ENCODE measurements at regions not wholly inside any gene's neighbourhood (a gene's known extent, or its start where the extent isn't known, plus 50 kb on each side); places are given as distances from the start of the nearest gene placed in this dataset.

GRCh38 chr11:128351168-128351567 lies 236.2 kb downstream of the ETS1 start:
- no peaks in the 10 kb centered on the region for H3K79me2 ChIP-seq (ENCODE audit: control insufficient read depth, low read length)
- no peaks in the 10 kb centered on the region for H3K27me3 ChIP-seq (ENCODE audit: control insufficient read depth, low read length)
- H3K27ac ChIP-seq (ENCODE audit: low read depth, low read length) = no peak overlapping the region
- TF ChIP-seq CTCF (IDR thresholded peaks at IDR 0.05; ENCODE audit: low read depth, low read length, poor library complexity, severe bottlenecking) (no peak), EZH2phosphoT487 (IDR thresholded peaks at IDR 0.05; ENCODE audit: borderline replicate concordance, low read length) (no peak)
- peaks cover 5% of the 10 kb centered on the region; the same call in 1 of the 2 replicates for H3K4me1 ChIP-seq (ENCODE audit: control insufficient read depth, low read length)
- no peak overlapping the region for H3K4me2 ChIP-seq (ENCODE audit: low read length)
- H3F3A ChIP-seq (ENCODE audit: control insufficient read depth, insufficient read depth) = no peaks in the 10 kb centered on the region
- H3K36me3 ChIP-seq (ENCODE audit: control insufficient read depth, low read length) = no peaks in the 10 kb centered on the region
- H3K4me3 ChIP-seq (ENCODE audit: low read length) = no peak overlapping the region
- no peaks in the 10 kb centered on the region for H4K20me1 ChIP-seq (ENCODE audit: control insufficient read depth, insufficient read depth, low read depth, low read length)
- no peaks in the 10 kb centered on the region for H3K9me2 ChIP-seq (replicated peaks; ENCODE audit: control insufficient read depth, low read length)
- no peaks in the 10 kb centered on the region for H3K9me3 ChIP-seq (ENCODE audit: control insufficient read depth, insufficient read depth, low read length)

GRCh38 chr11:128349650-128350299 lies 237.6 kb downstream of the ETS1 start:
- Histone ChIP-seq H3K4me3 (ENCODE audit: low read length) (no peak overlapping the region), H3K27ac (ENCODE audit: low read depth, low read length) (no peak overlapping the region), H3K9me3 (ENCODE audit: control insufficient read depth, insufficient read depth, low read length) (no peaks in the 10 kb centered on the region), H3K4me1 (ENCODE audit: control insufficient read depth, low read length) (peaks cover 5% of the 10 kb centered on the region; the same call in 1 of the 2 replicates), H3K79me2 (ENCODE audit: control insufficient read depth, low read length) (no peaks in the 10 kb centered on the region), H3K4me2 (ENCODE audit: low read length) (no peak overlapping the region; the same call in 1 of the 2 replicates), H3K27me3 (ENCODE audit: control insufficient read depth, low read length) (no peaks in the 10 kb centered on the region), H3F3A (ENCODE audit: control insufficient read depth, insufficient read depth) (no peaks in the 10 kb centered on the region), H3K36me3 (ENCODE audit: control insufficient read depth, low read length) (no peaks in the 10 kb centered on the region), H4K20me1 (ENCODE audit: control insufficient read depth, insufficient read depth, low read depth, low read length) (no peaks in the 10 kb centered on the region), H3K9me2 (replicated peaks; ENCODE audit: control insufficient read depth, low read length) (no peaks in the 10 kb centered on the region)
- no peak for TF ChIP-seq EZH2phosphoT487 (IDR thresholded peaks at IDR 0.05; ENCODE audit: borderline replicate concordance, low read length)
- no peak for TF ChIP-seq CTCF (IDR thresholded peaks at IDR 0.05; ENCODE audit: low read depth, low read length, poor library complexity, severe bottlenecking)

DNA sequence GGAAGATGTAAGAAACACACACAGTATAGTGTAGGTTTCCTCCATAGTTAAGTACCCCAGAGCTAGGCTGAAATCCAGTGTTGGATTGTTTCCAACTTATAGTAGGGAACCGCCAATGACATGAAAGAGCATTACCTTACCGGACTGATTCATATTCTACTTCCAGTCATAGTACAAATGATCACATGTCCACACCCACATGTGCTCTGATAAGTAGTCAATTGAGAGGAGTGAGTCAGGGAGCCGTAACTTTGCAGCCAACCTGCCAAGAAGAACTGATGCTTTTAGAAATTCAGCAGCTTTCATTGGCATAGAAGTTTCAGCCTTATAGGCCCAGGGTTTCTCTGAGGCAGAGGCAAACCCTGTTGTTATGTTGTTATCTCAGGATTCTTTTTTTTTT lies 240.6 kb downstream of the ETS1 start:
- no peaks in the 10 kb centered on the region for H3K9me3 ChIP-seq (ENCODE audit: control insufficient read depth, insufficient read depth, low read length)
- peaks cover 13% of the 10 kb centered on the region for H3K4me1 ChIP-seq (ENCODE audit: control insufficient read depth, low read length)
- H3K4me3 ChIP-seq (ENCODE audit: low read length) = no peak overlapping the region
- no peaks in the 10 kb centered on the region for H4K20me1 ChIP-seq (ENCODE audit: control insufficient read depth, insufficient read depth, low read depth, low read length)
- H3K36me3 ChIP-seq (ENCODE audit: control insufficient read depth, low read length) = no peaks in the 10 kb centered on the region
- H3K27me3 ChIP-seq (ENCODE audit: control insufficient read depth, low read length) = no peaks in the 10 kb centered on the region
- H3F3A ChIP-seq (ENCODE audit: control insufficient read depth, insufficient read depth) = no peaks in the 10 kb centered on the region
- no peaks in the 10 kb centered on the region for H3K9me2 ChIP-seq (replicated peaks; ENCODE audit: control insufficient read depth, low read length)
- H3K79me2 ChIP-seq (ENCODE audit: control insufficient read depth, low read length) = no peaks in the 10 kb centered on the region
- no peak overlapping the region for H3K27ac ChIP-seq (ENCODE audit: low read depth, low read length)
- H3K4me2 ChIP-seq (ENCODE audit: low read length) = no peak overlapping the region
- TF ChIP-seq CTCF (IDR thresholded peaks at IDR 0.05; ENCODE audit: low read depth, low read length, poor library complexity, severe bottlenecking) = no peak
- no peak for TF ChIP-seq EZH2phosphoT487 (IDR thresholded peaks at IDR 0.05; ENCODE audit: borderline replicate concordance, low read length)

Data from DOHH2 (cell line).